ENCODE measurements at regions not wholly inside any gene's neighbourhood (a gene's known extent, or its start where the extent isn't known, plus 50 kb on each side); places are given as distances from the start of the nearest gene placed in this dataset.

GRCh38 chr11:28858076-28858475, 749.9 kb downstream of the METTL15 start:
- TF ChIP-seq EGR1 (IDR thresholded peaks at IDR 0.05) (no peak), RAD21 (IDR thresholded peaks at IDR 0.05; ENCODE audit: low read depth) (no peak), YY1 (IDR thresholded peaks at IDR 0.05; ENCODE audit: low read depth) (no peak), TEAD4 (IDR thresholded peaks at IDR 0.05) (no peak), TCF12 (IDR thresholded peaks at IDR 0.05; ENCODE audit: low read depth) (no peak), CREB1 (IDR thresholded peaks at IDR 0.05; ENCODE audit: low read depth) (no peak), FOXM1 (IDR thresholded peaks at IDR 0.05; ENCODE audit: borderline replicate concordance, low read depth) (no peak), NFIC (IDR thresholded peaks at IDR 0.05) (no peak), ZBTB7A (IDR thresholded peaks at IDR 0.05; ENCODE audit: low read depth) (no peak), EP300 (IDR thresholded peaks at IDR 0.05; ENCODE audit: borderline replicate concordance) (no peak)
- TF ChIP-seq, protein P1, sequence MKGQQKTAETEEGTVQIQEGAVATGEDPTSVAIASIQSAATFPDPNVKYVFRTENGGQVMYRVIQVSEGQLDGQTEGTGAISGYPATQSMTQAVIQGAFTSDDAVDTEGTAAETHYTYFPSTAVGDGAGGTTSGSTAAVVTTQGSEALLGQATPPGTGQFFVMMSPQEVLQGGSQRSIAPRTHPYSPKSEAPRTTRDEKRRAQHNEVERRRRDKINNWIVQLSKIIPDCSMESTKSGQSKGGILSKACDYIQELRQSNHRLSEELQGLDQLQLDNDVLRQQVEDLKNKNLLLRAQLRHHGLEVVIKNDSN (IDR thresholded peaks at IDR 0.05), result no peak
- TF ChIP-seq, protein P2, sequence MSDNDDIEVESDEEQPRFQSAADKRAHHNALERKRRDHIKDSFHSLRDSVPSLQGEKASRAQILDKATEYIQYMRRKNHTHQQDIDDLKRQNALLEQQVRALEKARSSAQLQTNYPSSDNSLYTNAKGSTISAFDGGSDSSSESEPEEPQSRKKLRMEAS (IDR thresholded peaks at IDR 0.05), result no peak
- TF ChIP-seq, protein P3, sequence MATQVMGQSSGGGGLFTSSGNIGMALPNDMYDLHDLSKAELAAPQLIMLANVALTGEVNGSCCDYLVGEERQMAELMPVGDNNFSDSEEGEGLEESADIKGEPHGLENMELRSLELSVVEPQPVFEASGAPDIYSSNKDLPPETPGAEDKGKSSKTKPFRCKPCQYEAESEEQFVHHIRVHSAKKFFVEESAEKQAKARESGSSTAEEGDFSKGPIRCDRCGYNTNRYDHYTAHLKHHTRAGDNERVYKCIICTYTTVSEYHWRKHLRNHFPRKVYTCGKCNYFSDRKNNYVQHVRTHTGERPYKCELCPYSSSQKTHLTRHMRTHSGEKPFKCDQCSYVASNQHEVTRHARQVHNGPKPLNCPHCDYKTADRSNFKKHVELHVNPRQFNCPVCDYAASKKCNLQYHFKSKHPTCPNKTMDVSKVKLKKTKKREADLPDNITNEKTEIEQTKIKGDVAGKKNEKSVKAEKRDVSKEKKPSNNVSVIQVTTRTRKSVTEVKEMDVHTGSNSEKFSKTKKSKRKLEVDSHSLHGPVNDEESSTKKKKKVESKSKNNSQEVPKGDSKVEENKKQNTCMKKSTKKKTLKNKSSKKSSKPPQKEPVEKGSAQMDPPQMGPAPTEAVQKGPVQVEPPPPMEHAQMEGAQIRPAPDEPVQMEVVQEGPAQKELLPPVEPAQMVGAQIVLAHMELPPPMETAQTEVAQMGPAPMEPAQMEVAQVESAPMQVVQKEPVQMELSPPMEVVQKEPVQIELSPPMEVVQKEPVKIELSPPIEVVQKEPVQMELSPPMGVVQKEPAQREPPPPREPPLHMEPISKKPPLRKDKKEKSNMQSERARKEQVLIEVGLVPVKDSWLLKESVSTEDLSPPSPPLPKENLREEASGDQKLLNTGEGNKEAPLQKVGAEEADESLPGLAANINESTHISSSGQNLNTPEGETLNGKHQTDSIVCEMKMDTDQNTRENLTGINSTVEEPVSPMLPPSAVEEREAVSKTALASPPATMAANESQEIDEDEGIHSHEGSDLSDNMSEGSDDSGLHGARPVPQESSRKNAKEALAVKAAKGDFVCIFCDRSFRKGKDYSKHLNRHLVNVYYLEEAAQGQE (IDR thresholded peaks at IDR 0.05; ENCODE audit: low read depth), result no peak

DNA sequence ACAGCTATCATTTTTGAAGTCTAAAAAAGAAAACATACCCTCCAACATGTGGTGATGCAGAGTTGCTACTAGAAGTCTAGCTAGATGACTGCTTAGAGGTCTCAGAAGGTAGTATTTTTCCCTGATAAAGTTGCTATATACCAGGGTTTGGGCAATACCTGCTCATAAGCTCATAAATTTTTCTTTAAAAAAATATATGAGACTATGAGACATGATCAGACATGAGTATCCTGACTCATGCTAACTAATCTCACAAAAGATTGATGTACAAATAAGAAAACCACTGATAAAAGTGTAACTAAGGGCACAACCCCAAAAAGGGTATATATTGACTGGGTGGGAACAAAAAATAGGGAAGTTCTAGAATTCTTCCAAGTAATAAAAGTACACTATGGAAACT, 740.9 kb downstream of the METTL15 start:
- TF ChIP-seq TEAD4 (IDR thresholded peaks at IDR 0.05) (no peak), NFIC (IDR thresholded peaks at IDR 0.05) (no peak)

- TF ChIP-seq TEAD4 (IDR thresholded peaks at IDR 0.05), result no peak
- TF ChIP-seq, protein P2 (IDR thresholded peaks at IDR 0.05), result no peak
- TF ChIP-seq CREB1 (IDR thresholded peaks at IDR 0.05; ENCODE audit: low read depth), result no peak
- no peak for TF ChIP-seq TCF12 (IDR thresholded peaks at IDR 0.05; ENCODE audit: low read depth)
- no peak for TF ChIP-seq RAD21 (IDR thresholded peaks at IDR 0.05; ENCODE audit: low read depth)
These were observed 734.5 kb downstream of the METTL15 start for GRCh38 chr11:28842716-28843115.

GRCh38 chr11:28838741-28839140, 730.6 kb downstream of the METTL15 start:
- no peak for TF ChIP-seq FOXM1 (IDR thresholded peaks at IDR 0.05; ENCODE audit: borderline replicate concordance, low read depth)
- TF ChIP-seq, protein P2 (IDR thresholded peaks at IDR 0.05), result no peak
- no peak for TF ChIP-seq NFIC (IDR thresholded peaks at IDR 0.05)
- TF ChIP-seq CEBPB (IDR thresholded peaks at IDR 0.05), result no peak
- no peak for TF ChIP-seq EGR1 (IDR thresholded peaks at IDR 0.05)
- TF ChIP-seq, protein P1 (IDR thresholded peaks at IDR 0.05), result no peak
- no peak for TF ChIP-seq YY1 (IDR thresholded peaks at IDR 0.05; ENCODE audit: low read depth)
- TF ChIP-seq EP300 (IDR thresholded peaks at IDR 0.05; ENCODE audit: borderline replicate concordance), result no peak
- TF ChIP-seq, protein P3 (IDR thresholded peaks at IDR 0.05; ENCODE audit: low read depth), result no peak
- no peak for TF ChIP-seq RAD21 (IDR thresholded peaks at IDR 0.05; ENCODE audit: low read depth)
- no peak for TF ChIP-seq CREB1 (IDR thresholded peaks at IDR 0.05; ENCODE audit: low read depth)
- TF ChIP-seq ZBTB7A (IDR thresholded peaks at IDR 0.05; ENCODE audit: low read depth), result no peak
- TF ChIP-seq TAF1 (IDR thresholded peaks at IDR 0.05; ENCODE audit: low read depth), result no peak
- no peak for TF ChIP-seq TEAD4 (IDR thresholded peaks at IDR 0.05)
- TF ChIP-seq TCF12 (IDR thresholded peaks at IDR 0.05; ENCODE audit: low read depth), result no peak

DNA sequence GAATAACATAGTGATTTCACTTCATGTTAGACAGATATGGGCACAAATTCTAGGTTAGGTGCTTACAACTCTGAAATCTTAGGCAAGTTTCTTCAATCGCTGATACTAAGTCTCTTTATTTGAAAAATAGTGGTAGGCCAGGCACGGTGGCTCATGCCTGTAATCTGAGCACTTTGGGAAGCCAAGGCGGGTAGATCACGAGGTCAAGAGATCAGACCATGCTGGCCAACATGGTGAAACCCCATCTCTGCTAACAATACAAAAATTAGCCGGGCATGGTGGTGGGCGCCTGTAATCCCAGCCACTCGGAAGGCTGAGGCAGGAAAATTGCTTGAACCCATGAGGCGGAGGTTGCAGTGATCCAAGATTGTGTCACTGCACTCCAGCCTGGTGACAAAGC, 729.4 kb downstream of the METTL15 start:
- TF ChIP-seq CREB1 (IDR thresholded peaks at IDR 0.05; ENCODE audit: low read depth) (no peak), CEBPB (IDR thresholded peaks at IDR 0.05) (no peak)

DNA sequence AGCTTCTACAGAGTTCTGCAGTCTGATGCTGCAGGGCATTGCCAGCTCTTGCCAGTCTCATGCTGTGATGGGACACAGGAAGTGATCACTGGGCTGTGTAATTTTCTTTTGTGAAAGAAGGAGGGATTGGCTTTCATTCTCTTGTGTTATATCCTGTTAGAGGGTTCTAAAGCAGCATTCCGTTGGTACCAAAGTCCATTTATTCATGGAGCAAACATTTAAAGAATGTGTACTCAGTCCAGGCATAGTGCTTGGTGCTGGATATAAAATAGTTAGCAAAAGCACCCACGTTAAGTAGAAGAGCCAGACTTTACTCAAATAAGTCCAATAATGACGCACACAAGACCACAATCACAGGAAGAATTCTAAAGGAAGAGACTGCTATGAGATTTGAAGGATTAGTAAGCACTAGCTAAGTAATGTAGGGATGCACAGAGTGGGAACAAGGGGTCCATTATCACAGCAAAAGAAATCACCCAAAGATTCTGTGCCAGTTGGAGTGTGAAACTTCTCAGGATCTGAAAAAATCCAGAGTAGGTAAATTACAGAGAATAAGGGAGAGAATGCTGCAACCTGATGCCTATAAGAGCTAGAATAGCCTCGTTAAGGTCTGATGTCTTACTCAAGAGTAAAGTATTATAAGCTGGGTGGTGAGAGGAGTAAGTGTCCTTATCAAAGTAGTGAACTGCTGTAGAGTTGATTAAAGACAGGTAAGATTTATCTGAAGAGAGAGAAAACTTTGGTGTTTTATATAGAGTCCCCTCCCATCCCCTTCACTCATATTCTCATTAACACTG, 728.3 kb downstream of the METTL15 start:
- TF ChIP-seq TCF12 (IDR thresholded peaks at IDR 0.05; ENCODE audit: low read depth) (peak; percentile 97), ZBTB7A (IDR thresholded peaks at IDR 0.05; ENCODE audit: low read depth) (no peak), TEAD4 (IDR thresholded peaks at IDR 0.05) (peak; percentile 99), YY1 (IDR thresholded peaks at IDR 0.05; ENCODE audit: low read depth) (peak; percentile 66), TAF1 (IDR thresholded peaks at IDR 0.05; ENCODE audit: low read depth) (no peak), FOXM1 (IDR thresholded peaks at IDR 0.05; ENCODE audit: borderline replicate concordance, low read depth) (peak; percentile 98), NFIC (IDR thresholded peaks at IDR 0.05) (peak; percentile 94), CEBPB (IDR thresholded peaks at IDR 0.05) (peak; percentile 74), EGR1 (IDR thresholded peaks at IDR 0.05) (no peak), EP300 (IDR thresholded peaks at IDR 0.05; ENCODE audit: borderline replicate concordance) (peak; percentile 98), CREB1 (IDR thresholded peaks at IDR 0.05; ENCODE audit: low read depth) (peak; percentile 35; the same call in 1 of the 2 replicates), RAD21 (IDR thresholded peaks at IDR 0.05; ENCODE audit: low read depth) (peak; percentile 33)
- TF ChIP-seq, protein P1 (IDR thresholded peaks at IDR 0.05), result no peak
- TF ChIP-seq, protein P2 (IDR thresholded peaks at IDR 0.05), result peak; percentile 58; the same call in 1 of the 2 replicates
- TF ChIP-seq, protein P3 (IDR thresholded peaks at IDR 0.05; ENCODE audit: low read depth), result no peak

All from Ishikawa (cell line).